HG02798 (cell line): ENCODE measurements at regions not wholly inside any gene's neighbourhood (a gene's known extent, or its start where the extent isn't known, plus 50 kb on each side); places are given as distances from the start of the nearest gene placed in this dataset.

Experiments used
- ATAC-seq: cut with Tn5 transposase; IDR thresholded peaks from one replicate; pipeline ENCODE4 v1.9.1; 2021; ENCODE audit warnings: mild to moderate bottlenecking; ENCODE audit not compliant: unreplicated experiment, poor library complexity

DNA sequence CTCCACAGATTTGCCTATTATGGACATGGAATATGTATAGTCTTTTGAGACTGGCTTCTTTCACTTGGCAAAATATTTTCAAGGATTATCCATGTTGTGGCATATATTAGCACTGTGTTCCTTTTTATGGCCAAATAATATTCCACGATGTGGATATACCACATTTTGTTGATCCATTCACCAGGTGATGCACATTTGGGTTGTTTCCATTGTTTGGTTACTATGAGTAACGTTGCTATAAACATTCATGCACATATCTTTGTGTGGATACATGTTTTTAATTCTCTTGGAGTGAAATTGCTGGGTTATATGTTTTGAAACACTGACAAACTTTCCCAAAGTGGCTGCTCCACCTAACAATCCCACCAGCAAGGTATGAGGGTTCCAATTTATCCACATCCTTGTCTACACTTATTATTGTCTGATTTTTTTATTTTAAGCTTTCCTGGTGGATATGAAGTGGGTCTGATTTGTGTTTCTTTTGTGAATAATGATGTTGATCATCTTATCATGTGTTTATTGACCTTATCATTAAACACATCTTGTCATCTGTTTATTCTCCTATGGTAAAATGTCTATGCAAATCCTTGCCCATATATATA lies 116.2 kb upstream of the FRMD6 start:
- no peak for ATAC-seq

DNA sequence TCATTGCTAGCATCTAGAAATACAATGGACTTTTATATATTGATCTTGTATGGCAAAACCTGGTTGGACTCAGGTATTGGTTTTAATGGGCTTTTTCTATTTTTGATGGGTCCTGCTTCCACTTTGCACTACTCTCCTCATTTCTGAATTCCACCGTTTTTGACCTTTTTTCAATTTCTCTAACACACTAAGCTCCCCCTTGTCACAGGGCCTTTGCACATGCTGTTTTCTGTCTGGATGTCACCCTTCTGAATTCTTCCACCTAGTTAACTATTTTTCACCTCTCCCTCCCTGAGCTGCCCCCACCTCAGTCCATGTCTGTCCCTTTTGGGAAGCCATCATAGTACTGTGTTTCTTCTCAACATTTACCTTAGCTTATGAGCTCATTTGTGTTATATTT lies 112.7 kb upstream of the FRMD6 start:
- no peak for ATAC-seq

DNA sequence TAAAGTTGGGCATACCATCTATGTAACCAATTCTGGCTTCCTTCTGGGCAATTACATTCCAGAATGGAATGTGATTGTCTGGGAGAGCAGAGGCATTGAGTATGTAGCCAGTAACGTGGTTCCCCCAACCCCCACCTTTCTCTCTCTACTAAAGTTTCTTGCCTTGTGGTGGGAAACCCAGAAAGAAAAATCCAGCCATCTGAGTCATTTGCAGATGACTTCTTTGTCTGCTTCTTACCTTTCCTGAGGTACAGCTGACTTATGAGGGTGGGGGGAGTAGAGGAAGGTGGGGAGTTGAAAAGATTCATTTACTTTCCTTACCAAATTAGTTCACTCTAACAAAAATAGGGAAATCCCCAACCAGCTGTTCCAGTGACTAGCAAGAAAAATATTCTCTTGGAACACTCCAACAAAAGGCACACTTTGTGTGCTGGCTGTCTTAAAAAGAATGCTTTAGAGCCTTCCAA lies 112.1 kb upstream of the FRMD6 start:
- no peak for ATAC-seq

DNA sequence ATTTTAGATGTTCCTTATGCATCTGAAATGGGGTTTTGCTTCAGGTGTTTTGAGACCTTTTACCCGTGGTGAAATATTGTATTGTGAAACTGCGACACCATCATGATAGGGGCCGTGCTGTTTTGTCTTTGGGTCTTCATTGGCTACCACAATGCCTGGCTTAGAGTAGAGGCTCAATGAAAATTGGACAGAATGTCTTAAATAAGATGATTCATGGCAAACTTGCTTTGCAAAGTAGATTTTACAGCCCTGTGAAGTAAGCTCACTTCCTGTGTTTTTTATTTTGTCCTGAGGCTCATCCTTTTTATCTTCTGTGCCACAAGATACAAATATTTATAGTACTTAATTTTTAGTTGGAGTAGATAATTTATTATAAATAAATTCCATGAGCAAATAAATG lies 111.3 kb upstream of the FRMD6 start:
- ATAC-seq: no peak

DNA sequence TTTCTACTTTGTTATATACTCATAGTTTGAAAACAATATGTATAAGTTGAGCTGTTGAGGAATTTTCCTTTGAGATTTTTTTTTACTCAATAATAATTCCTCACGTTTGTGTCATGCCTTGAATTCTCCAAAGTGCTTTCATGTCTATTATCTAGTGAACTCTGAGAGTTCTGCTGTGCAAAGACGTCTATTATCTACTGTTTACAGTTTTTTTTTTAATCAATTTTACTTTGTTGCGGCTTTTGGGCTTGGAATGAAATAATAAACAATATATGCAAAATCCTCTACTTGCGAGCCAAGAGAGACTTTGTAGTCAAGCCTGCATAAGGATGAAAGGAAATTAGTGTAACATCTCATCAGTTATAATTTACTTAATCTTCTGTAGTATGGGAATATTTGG lies 107.2 kb upstream of the FRMD6 start:
- ATAC-seq: no peak

DNA sequence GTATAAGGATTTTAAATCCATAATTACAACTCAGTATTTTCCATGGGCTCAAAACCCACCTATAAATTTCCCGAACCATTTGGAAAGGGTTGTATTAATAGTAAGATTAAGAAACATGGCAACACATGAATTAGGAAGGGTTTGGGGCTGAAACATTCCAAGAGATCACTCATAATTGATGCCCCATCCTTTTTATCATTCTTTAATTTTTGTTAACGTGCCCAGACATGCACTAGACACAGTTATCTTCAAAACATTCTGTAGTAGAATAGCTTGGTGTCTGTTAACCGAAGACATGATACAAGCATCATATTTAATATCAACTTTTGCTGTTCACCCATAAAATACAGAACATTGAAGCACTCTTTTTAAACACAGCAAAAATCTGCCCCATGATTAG lies 106.8 kb upstream of the FRMD6 start:
- ATAC-seq: no peak

DNA sequence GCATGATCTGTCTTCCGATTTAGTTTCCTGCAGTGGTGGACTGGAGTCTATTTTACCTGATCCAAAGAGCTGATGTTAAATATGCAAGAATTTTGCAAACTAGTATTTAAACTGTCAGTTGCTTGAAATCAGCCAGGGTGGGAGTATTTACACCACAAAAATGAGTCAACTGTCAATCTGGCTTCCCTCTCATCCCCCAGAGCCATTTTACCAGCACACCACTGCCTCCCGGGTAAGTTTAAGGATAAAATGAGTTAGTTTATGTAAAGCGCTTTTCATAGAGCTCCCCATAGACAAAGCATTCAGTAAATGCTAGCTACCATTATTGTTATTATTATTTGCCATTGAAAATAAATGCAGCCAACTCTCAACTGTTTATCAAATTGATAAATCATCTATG lies 106.3 kb upstream of the FRMD6 start:
- no peak for ATAC-seq

DNA sequence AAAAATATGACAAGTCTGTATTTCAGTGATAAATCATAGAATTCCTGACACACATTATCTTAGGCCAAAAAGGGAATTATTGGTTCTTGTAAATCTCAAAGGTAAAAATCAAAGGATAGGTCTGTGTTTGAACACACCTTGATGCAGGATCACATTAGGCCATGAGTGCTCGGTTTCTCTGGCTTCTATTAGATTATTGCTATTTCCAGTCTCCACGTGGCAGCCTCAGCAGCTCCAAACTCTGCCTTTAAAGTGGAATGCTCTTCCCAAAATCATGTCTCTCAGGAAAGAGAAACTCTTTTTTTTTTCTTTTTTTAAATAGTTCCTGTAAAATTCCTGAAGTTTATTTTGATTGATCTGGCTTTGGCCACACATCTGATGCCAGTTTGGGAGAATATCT lies 105.6 kb upstream of the FRMD6 start:
- ATAC-seq: no peak

DNA sequence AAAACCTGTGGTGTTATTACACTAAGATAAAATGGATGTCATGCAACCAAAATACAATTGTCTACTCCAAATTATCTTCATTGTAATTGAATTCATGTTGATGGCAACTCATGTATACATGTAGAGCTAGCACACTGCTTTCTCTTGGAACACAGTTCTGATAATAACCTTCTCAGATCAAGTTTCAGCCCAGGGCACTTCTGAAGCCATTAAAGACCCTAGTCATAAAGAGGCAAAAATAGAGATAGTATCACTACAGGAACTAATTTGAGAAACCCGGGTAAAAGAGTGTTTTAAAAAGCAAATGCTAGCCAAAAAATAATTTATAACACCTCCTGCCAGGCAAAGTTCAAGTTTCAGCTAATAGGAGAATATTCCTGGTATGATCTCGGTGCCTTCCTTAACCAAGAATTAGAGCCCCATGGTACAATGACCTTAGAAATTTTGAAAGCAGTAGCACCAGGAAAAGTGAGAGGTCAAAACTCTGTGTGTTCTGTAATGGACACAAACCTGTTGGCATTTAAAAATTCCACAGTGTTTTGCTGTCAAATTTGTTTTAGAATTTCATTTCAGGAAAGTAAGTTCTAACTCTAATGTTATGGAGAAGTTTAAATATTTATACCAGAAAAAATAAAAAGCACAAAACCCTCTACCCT lies 105.0 kb upstream of the FRMD6 start:
- ATAC-seq: no peak

DNA sequence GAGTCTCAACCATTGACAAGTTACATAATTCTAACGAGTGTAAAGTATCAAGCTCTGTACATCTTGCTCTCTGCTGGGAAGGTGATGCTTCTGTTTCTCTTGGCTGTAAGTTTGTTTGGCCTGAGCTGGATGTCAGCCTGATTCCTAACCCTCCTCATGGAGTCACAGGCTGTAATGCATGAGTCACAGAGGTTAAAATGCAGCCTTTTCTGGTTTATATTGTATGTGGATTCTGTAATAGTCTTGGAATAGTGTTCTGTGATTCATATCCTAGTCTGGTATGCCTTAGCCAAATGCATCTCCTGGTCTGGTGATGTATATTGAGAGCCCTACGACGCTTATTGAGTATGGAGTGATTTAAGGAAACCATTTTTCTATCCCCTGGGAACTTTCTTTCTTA lies 104.5 kb upstream of the FRMD6 start:
- ATAC-seq: no peak

DNA sequence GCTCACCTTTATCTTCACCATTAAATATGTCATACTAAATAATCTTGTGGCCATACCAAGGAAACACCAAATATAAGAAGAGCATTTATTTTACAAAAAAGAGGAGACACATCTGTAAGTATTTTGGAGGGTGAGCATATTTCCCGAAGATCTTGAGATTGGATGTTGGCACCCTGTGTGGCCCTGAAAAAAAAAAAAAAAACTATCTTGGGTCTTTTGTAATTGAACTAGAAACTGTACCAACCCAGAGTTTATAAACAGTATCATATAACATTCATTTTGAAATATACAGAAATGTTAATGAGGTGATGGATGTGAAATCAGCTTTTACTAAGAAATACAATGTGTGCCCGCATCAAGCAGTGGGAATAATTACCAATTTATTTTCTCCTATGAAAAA lies 104.0 kb upstream of the FRMD6 start:
- ATAC-seq: no peak

DNA sequence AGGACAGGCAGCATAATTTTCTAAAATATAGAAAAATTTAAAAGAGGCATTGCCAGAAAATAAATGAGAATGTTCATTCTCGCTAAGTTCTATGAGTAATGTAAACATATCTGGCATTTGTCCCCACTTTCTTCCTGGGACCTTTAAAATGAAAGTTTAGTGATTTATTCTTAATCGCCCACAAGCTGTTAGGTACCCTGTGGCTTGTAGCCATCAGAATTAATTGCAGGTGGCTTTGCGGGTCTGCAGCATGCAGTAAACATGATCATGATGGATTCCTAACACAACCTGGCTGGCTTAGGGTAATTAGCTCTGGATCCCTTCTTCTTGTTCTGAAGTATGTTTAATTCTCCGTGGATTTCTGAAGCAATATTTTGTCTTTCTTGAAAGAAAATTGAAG lies 103.5 kb upstream of the FRMD6 start:
- ATAC-seq: no peak

DNA sequence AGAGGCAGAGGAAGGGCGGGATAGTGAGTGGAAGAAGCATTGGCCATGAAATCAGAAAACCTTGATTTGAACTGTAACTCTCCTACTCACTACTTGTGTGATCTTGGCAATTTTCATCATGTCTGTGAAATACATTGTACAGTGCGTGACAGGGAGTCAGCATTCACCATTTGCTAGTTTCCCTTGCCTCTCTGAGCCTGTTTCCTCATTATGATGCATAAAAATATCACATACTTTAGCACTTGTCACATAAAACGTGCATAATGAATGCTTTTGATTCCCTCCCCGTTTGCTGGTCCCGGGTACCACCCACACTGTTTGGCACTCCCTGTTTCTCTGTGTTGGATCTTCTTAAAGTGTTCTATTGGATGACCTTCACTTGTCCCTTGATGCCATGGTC lies 101.1 kb upstream of the FRMD6 start:
- ATAC-seq: no peak

DNA sequence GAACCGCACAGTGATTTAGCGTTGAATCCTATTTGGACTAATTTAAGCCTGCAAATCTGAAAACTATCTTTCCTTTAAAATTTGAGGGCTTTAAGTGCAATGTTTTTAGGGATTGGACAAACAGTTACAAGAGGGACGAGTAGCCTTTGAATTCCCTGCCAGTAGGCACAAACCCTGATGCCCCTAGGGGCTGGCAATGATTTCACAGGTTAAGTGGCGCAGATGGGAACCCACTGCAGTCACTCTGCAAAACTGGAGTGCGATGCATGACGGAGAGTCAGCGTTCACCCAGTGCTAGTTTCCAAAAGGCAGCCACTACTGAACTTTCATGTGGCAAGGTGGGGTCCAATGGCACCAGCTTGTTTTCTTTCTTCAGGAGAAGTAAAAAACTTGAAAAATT lies 99.4 kb upstream of the FRMD6 start:
- ATAC-seq: no peak

DNA sequence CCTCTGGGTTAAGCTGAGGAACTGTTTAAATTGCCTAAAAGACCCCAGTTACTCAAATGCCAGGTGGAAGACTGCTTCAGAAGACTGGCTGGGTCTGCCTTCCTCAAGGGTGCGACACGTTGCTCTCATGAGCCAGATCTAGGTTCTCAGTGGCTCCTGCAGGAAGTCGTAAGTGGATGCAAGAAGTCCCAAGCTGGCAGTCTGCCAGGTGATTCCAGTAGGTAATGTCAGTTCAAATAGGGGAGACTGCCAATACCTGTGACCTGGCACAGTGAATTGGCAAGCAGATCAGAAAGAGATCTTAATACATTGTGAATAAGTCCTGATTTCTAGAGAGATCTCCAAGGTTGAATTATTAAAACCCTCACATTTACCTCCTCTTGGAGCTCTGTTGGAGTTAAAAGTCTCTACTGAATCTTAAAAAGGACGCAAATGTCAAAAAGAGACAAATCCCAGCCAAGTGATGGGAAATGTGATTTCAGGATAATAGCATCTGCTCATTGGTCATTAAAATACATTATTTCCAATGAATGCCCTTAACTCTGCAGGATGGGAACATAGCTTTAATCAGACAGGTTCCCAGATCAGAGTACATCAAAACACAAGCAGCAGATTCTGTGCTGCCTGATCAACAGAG lies 98.8 kb upstream of the FRMD6 start:
- ATAC-seq: no peak

DNA sequence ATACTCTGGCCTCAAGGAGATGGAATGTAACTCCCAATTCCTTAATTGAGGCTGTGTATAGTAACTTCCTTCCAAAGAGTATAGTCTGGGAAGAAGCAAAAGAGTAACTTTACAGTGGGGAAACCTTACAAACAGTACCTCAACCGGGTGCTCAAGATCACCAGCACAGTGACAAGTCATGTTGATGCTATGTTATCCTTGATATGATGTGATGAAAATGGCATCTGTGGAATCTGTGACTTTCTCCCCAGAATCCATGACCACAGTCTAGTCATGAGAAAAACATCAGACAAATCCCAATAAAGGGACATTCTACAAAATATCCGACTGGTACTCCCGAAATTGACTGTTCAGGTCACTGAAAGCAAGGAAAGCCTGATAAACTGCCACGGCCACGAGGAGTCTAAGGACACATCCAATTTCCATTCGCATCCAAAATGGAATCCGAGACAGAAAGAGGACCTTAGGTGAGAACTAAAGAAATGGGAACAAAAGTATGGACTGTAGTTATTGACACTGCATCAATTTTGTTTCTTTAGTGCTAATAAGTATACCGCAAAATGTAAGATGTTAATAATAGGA lies 97.3 kb upstream of the FRMD6 start:
- ATAC-seq: no peak

DNA sequence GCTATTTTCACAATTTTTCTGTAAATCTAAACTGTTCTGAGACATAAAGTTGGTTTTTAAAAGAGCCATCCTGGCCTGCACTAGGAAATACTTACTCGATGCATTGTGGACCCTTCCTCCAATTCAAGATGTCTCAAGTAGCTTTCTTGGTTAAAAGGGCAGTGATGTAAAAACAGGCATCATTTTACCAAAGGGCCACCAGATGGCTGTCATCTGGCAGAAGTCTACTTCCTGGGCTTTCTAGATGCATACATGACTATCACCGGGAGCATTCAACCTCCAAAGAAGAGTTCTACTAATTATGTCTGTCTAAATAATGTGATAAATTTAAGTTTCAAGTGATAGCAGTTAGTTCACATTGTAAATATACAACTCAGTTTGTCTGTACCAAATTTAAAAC lies 96.8 kb upstream of the FRMD6 start:
- no peak for ATAC-seq

DNA sequence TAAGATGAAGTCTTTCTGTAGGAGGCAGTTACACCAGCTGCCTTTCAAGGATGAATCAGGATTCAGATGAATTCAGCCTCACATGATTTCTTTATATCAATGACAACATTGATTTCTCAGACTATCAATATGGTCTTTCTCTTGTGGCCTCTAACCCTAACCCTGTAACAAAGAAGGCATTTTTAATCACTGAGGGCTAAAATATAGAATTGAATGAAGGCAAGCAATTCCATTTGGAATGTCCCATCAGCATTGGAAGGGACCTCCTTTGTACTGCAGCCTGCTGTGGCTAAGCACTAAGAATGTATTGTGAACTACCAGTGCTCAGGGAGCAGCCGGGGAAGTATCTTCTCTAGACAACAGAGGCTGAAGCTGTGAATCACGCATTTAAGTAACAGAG lies 90.6 kb upstream of the FRMD6 start:
- no peak for ATAC-seq

DNA sequence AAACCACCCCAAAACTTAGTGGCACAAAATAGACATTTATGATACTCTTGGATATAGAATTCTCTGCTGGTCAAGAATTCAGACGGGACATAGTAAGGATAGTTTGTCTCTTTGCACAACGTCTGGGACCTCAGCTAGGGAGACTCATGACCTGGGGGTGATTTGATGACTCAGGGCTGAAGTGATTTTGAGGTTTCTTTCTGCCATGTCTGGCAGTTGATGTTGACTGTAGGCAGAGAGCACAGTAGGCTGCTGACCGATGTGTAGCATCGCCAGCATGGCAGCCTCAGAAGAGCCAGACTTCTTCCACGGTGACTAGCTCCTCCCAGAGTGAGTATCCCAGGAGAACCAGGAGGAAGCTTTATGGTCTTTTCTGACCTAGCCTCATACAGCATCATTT lies 88.9 kb upstream of the FRMD6 start:
- ATAC-seq: no peak

DNA sequence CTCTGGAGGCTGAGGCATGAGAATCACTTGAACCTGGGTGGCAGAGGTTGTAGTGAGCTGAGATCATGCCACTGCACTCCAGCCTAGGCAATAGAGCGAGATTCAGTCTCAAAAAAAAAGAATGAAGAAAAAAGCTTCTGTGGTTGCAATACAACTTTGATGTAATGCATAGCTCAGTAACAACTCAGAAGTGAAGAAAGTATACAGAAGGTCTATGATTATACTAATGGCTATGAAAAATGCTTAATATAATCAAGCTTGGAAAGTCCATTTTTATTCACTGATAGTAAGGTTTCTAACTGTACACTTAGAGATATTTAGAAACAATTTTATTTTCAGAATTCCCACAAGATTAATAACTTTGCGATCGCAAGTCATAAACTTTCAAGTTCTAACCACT lies 88.2 kb upstream of the FRMD6 start:
- ATAC-seq: no peak

DNA sequence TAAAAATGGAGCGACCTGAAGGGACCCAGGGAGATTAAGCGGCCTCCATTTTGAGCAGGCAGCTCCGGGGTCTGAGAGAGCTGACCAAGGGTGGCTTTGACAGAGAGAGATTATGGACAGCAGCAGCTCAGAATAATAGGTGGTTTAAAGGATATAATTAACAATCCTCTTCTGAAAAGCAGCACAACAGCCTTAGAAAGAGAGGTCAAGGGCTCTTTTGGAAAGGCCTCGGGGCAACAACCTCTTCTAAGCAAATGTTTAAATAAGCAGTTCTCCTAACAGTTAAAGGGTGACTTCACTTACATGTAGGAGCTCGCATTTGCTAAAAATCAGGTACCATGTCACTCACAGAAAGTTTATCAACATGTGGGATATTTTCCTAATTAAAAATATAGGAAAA lies 87.2 kb upstream of the FRMD6 start:
- ATAC-seq: no peak
